ENCODE measurements at regions not wholly inside any gene's neighbourhood (a gene's known extent, or its start where the extent isn't known, plus 50 kb on each side); places are given as distances from the start of the nearest gene placed in this dataset.
A peak's percentile ranks its signal among the peaks of the same experiment; 100 is the strongest.

DNA sequence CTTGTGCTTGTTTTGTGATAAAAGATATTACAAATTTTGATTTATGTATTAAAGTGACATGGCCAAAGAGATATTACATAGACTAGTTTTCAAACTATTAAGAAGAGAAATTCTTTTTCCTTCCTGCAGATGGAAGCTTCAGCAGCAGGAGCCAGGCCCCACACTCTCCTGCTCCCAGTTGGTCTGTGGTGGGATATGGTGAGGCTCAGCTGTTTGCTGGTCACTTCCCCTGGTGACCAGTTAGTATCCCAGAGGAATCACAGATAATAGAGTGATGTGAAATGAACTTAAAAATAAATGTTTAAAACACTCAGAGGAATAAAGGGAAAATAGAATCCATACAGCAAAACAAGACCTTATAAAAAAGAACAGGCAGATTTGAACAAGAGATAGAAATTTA, 154.7 kb downstream of the KTN1 start:
- no peak for DNase-seq

DNA sequence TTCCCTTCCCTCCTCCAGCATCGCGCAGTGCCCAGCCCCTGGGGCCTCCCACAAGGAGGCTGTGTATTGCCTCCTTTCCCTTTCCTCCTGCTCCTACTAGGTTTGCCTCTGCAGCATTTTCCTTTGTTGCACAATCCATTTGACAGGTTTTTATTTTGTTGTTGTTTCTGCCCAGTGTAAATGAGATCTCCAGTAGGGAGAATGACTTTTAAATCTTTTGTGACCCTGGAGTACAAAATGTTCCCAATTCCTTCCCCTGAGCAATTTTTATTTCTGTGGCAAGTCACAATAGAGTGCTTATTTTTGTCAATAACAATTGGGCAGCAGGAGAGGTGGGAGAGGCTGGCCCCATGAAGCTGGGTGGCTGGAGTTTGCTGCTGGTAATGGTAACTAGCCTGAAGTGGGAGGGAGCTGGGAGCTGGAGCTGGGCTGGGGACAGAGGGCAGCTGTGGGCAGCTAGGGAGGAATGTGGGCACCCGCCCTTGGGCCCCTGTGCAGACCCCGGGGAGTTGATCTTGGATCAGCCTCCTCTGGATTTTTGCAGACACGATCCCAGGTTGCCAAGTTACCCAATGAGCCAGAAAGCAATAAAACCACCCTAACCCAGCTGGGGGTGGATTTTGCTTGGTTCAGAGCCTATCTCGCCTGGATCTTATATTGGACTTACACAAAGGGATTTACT, 160.1 kb downstream of the KTN1 start:
- no peak for DNase-seq

GRCh38 chr14:55740649-55740989, 160.6 kb downstream of the KTN1 start:
- no peak for DNase-seq

GRCh38 chr14:55741240-55741639, 161.2 kb downstream of the KTN1 start:
- DNase-seq, result no peak

DNA sequence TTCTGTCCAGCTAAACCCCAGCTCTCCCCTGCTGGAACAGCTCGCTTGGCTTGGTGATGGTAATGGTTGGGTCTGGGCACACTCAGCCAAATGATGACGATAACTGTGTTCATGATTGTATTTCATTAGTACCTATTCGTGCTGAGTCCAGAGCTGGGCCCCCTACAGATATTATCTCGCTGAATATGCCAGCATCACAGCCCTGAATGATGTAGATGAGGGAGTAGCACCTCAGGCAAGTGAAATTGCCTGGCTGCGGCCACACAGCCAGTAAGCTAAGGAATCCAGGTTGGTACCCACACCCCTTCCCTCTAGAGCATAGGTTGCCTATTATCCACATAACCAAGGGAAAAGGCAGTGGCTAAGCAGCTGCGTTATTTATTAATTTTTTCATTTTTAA, 163.5 kb downstream of the KTN1 start:
- no peak for DNase-seq

DNA sequence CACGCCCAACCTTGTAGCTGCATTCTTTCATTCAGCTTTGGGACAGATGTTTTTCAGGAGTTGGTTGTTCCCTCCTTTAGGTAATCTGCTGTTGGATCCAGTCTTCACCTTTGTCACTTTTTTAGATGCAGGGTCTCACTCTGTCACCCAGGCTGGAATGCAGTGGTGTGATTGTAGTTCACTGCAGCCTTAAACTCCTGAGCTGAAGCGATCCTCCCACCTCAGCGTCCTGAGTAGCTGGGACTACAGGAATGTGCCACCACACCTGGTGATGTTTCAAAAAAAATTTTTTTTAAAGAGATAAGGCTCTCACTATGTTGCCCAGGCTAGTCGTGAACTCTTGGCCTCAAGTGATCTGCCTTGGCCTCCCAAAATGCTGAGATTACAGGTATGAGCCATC, 164.3 kb downstream of the KTN1 start:
- DNase-seq, result no peak

DNA sequence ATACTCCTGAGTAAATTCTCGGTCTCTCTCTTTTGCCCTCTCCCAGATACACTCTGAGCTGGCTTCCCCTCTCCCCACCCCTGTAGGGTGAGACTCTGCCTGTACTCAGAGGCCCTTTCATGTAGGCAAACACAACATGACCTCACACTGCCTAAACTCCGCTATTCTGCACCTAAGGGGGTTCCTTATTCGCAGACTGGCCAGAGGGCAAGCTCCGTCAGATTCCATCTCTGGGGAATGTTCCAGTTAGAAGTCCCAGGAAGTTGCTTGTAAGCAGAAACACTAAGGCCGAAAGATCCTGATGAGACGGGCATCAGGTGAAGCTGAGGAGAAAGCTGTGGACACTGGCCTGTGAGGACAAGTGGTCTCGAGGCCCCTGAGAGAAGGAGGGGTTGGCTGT, 165.9 kb downstream of the KTN1 start:
- DNase-seq, result no peak

DNA sequence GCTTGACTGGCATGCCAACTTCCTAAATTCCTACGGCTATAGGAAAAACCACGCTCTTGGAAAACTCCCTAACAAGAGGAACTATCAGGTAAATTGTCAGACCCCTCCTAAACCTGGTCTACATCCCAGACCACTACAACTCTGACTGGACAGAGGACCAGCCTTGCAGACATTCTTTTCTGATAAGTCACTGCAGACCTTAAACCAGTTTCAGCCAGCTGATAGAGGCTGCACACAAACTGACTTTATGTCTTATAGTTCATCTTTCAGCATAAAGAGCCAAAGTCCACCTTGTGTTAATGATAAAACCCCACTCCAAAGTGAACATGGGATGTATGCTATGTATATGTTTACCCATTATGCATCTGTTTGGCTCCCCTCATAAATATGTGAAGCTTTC, 166.6 kb downstream of the KTN1 start:
- DNase-seq, result no peak

- DNase-seq, result no peak
Measured at GRCh38 chr14:55747186-55747585, 167.2 kb downstream of the KTN1 start.

DNA sequence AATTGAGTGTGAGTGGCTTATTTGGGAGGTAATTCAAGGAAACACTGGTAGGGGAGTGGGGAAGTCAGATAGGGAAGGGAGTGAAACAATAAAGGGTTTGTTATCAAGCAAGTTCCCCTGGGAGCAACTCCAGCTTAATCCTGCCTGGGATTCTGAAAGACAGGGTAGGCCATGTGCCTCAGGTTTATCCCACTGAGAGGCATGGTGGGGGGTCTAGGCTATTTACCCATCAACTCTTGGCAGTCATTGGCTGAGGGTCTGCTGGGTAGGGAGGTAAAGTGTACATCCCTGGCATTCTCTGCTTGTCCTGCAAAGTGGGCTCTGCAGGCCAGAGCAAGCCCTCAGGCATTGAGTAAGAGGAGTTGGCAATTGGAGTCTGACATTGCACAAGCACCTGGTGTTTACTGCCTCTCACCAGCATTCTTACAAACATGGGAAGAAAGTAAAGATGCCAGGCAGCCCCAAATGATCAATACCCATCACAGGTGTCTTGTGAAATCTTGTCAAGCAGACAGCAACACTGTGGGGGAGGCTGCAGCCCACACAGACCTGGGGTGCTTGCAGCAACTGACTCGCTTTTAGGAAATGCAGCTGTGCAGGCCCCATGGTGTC, 169.3 kb downstream of the KTN1 start:
- DNase-seq, result no peak

DNA sequence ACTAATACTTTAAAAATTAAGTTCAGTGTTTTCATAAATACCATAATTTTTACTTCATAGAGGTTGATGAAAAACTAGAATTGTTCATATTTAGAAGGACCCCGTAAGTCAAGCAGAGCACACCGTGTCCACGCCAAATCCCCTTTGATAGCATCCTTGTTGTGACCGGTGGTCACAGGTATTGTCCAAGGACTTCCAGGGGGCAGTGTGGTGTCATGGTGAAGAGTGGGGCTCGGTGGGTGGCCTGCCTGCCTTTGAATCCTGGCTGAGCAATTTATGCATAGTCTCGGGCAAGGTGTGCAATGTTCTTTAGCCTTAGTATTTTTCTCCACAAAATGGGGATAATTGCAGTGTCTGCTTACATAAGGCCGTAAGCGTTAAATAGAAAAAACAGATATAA, 169.9 kb downstream of the KTN1 start:
- no peak for DNase-seq

- peak; percentile 32 to 36 for DNase-seq
Measured at GRCh38 chr14:55752580-55753390, 172.8 kb downstream of the KTN1 start.

GRCh38 chr14:55754471-55754870, 174.5 kb downstream of the KTN1 start:
- DNase-seq, result no peak

GRCh38 chr14:55754871-55755270, 174.9 kb downstream of the KTN1 start:
- DNase-seq, result no peak

- DNase-seq, result no peak
Measured at GRCh38 chr14:55756078-55756477, 176.1 kb downstream of the KTN1 start.

GRCh38 chr14:55756557-55756956, 176.6 kb downstream of the KTN1 start:
- DNase-seq, result no peak

DNA sequence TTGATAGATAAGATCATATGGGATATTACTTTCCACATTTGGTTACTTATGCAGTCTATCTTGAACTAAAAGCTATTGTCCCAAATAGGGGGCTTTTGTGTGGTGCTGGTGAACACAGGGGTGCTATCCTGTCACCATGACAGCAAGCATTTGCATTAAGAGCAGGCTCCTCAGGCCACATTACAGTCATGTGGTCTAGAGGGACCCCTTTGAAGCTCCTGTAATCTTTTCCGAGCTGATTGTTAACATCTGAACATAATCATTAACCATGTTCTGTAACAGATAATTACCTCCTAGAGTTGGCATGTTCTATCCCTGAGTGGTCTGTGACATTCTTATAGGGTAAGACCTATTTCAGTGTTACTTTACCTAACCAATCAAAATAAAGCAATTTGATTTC, 178.8 kb downstream of the KTN1 start:
- peak in 1 of 2 donors; percentile 23 for DNase-seq

DNA sequence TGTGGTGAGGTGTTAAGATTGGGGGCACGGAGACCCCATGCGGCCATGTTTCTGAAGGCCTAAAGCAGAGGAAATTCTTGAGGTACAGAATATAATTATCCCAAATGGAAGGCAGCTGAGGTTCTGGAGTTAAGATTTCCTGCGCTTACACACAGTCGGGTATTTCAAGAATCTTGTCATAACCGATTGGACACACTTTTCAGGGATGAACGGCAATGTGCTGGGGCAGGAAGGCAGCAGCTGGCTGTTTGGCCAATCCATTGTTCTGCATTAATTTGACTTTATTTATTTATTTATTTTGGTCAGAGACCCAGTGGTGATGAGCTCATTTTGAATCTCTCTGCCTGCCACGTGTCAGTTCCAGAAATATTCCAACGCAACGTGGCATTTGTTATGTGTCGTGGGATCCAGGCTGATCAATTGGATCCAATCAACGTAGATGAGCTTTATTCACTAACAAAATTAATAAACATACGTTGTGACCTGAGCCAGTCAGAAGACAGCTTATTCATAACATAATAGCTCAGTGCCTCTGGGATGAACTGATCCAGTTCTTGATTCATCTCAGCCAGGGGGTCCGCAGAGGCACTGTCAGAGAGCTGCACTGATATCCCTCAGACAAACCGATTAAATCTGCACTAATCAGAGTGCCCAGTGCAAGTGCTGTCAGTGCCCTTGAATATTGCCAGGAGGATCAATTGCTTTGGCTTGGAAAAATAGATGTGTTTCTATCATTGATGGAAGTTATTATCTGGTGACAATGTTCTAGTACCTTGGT, 181.0 kb downstream of the KTN1 start:
- DNase-seq, result no peak

GRCh38 chr14:55761651-55762050, 181.6 kb downstream of the KTN1 start:
- DNase-seq, result no peak

DNA sequence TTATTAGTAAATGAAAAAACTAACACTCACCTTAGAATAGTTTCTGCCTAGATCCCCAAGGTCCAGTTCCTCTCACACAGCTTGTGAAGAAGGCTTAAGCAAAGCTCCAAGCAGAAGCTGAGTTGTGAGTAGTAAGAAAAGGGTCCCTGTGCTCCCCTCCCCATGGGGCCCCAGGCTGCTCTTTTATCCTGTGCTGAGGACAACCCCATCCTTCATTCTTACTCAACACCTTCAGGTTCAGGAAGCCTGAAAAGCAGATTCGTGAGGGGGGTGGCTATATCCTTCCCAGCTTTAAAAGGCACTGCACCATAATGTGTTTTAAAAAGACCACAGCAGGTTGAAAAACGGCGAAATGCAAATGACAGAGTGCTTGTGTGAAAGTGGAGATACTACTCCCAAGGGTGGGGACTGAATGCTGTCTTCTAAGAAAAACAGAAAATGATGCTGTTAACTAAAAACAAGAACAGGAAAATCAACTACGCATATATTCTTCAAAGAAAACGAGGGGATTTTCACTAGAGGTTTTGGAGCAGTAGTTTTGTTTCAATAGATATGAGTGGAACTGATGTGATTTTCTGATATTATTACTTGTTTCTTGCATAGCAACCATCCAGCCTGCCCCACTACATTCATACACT, 182.7 kb downstream of the KTN1 start:
- DNase-seq, result no peak

DNA sequence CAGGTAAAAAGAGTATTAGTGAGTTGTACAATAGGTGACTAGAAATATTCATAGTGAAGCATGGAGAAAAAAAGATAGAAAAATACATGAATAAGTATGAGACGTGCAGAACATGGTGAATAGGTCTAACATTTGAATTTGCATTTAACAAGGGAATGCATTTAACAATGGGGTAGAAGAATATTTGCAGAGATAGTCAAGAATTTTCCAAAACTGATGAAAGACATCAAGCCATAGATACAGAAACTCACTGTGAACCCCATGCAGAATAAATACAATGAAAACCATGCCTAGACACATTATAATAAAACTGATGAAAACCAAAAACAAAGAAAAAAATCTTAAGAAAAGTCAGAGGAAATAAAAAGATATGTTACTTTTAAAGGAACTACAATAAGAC, 184.8 kb downstream of the KTN1 start:
- no peak for DNase-seq

- DNase-seq, result no peak
Measured at GRCh38 chr14:55766071-55766470, 186.1 kb downstream of the KTN1 start.
